NCI-H2196 treated with DMSO at 0.1 percent for 48 hours (cell line): ENCODE measurements at regions not wholly inside any gene's neighbourhood (a gene's known extent, or its start where the extent isn't known, plus 50 kb on each side); places are given as distances from the start of the nearest gene placed in this dataset.

Experiments
- DNase-seq: peaks from one replicate; lab custom pipeline; 2025; ENCODE audit not compliant: unreplicated experiment; lab: John Stamatoyannopoulos, UW

- no peak for DNase-seq
These were observed 225.9 kb downstream of the TTLL7 start for GRCh38 chr1:83773059-83773458.

- no peak for DNase-seq
These were observed 228.6 kb downstream of the TTLL7 start for GRCh38 chr1:83770319-83770661.

- DNase-seq, result no peak
These were observed 229.2 kb downstream of the TTLL7 start for GRCh38 chr1:83769594-83770318.

GRCh38 chr1:83769072-83769471 is 229.9 kb downstream of the TTLL7 start:
- DNase-seq, result no peak

GRCh38 chr1:83766241-83766691 is 232.7 kb downstream of the TTLL7 start:
- DNase-seq, result no peak

- DNase-seq, result no peak
These were observed 233.8 kb downstream of the TTLL7 start for GRCh38 chr1:83765125-83765524.

- no peak for DNase-seq
These were observed 234.7 kb downstream of the TTLL7 start for GRCh38 chr1:83764209-83764608.

GRCh38 chr1:83763361-83764095 is 235.4 kb downstream of the TTLL7 start:
- no peak for DNase-seq

GRCh38 chr1:83762416-83762815 is 236.5 kb downstream of the TTLL7 start:
- no peak for DNase-seq

- no peak for DNase-seq
These were observed 236.9 kb downstream of the TTLL7 start for GRCh38 chr1:83762039-83762365.

- no peak for DNase-seq
These were observed 237.5 kb downstream of the TTLL7 start for GRCh38 chr1:83761167-83762038.

GRCh38 chr1:83760226-83761021 is 238.5 kb downstream of the TTLL7 start:
- no peak for DNase-seq

- DNase-seq, result no peak
These were observed 241.8 kb downstream of the TTLL7 start for GRCh38 chr1:83756984-83757717.

- DNase-seq, result no peak
These were observed 247.3 kb downstream of the TTLL7 start for GRCh38 chr1:83751602-83752001.

- no peak for DNase-seq
These were observed 248.7 kb downstream of the TTLL7 start for GRCh38 chr1:83750201-83750600.

- DNase-seq, result no peak
These were observed 251.0 kb downstream of the TTLL7 start for GRCh38 chr1:83747853-83748482.

GRCh38 chr1:83746234-83746633 is 252.7 kb downstream of the TTLL7 start:
- no peak for DNase-seq

GRCh38 chr1:83742446-83742845 is 256.5 kb downstream of the TTLL7 start:
- no peak for DNase-seq

- DNase-seq, result no peak
These were observed 257.2 kb downstream of the TTLL7 start for GRCh38 chr1:83741770-83742169.

- DNase-seq, result no peak
These were observed 257.6 kb downstream of the TTLL7 start for GRCh38 chr1:83741348-83741747.
